ENCODE measurements at regions not wholly inside any gene's neighbourhood (a gene's known extent, or its start where the extent isn't known, plus 50 kb on each side); places are given as distances from the start of the nearest gene placed in this dataset.

- Histone ChIP-seq H3K9me3 (replicated peaks; ENCODE audit: control insufficient read depth, insufficient read depth, low read length) (no peaks in the 10 kb centered on the region), H3K4me2 (ENCODE audit: insufficient read depth, low read length) (no peak overlapping the region), H2AFZ (ENCODE audit: low read depth, low read length) (no peak overlapping the region), H3K79me2 (ENCODE audit: control insufficient read depth, insufficient read depth, low read length) (no peaks in the 10 kb centered on the region), H3K27me3 (ENCODE audit: control insufficient read depth in 2 of 2, insufficient read depth in 2 of 2, low read length in 2 of 2) (peaks cover 0 to 1% of the 10 kb centered on the region in 2 experiments), H3K36me3 (ENCODE audit: control insufficient read depth in 2 of 2, extremely low read depth in 1 of 2, insufficient read depth in 2 of 2, low read length in 2 of 2) (no peaks in the 10 kb centered on the region), H3K9me1 (replicated peaks; ENCODE audit: control insufficient read depth, extremely low read depth, insufficient read depth, low read length) (no peaks in the 10 kb centered on the region), H3K4me1 (ENCODE audit: control insufficient read depth, extremely low read depth, insufficient read depth, low read length) (no peaks in the 10 kb centered on the region), H4K20me1 (replicated peaks; ENCODE audit: control insufficient read depth, extremely low read depth, insufficient read depth, low read length) (no peaks in the 10 kb centered on the region), H3K4me3 (replicated peaks in 1 of 3; ENCODE audit: insufficient read depth in 1 of 3, low read depth in 1 of 3, low read length in 3 of 3) (no peak overlapping the region), H3K27ac (ENCODE audit: insufficient read depth, low read depth, low read length) (no peak overlapping the region), H3K9ac (replicated peaks; ENCODE audit: extremely low read depth, insufficient read depth, low read length) (no peak overlapping the region)
- dilution Hi-C loops (cut with MboI; ENCODE audit: extremely low pct_ligation_motif_present, low sequenced_read_pairs) (no loop called here), intact Hi-C loops (cut with micrococcal nuclease) (no loop called here)
- DNase-seq (ENCODE audit: low read depth, low spot score) (no peak), FAIRE-seq (no peak)
- ChIA-PET POLR2A (no interaction called here), CTCF (interaction anchor here (1.0 kb wide), 1 partner anchor 10 kb away, joined by 3 read pairs; no protein-coding TSS in a partner anchor)
- TF ChIP-seq FOS (IDR thresholded peaks at IDR 0.05; ENCODE audit: borderline replicate concordance, insufficient read depth, low read length) (no peak), POLR2AphosphoS5 (IDR thresholded peaks at IDR 0.05; ENCODE audit: insufficient read depth, low read depth, low read length) (no peak), CTCF (IDR thresholded peaks at IDR 0.05; ENCODE audit: extremely low read depth in 1 of 2, insufficient read depth in 1 of 2, low read depth in 1 of 2, low read length in 2 of 2) (no peak), JUN (IDR thresholded peaks at IDR 0.05; ENCODE audit: borderline replicate concordance, insufficient read depth, insufficient read length, low read depth) (no peak), POLR2A (IDR thresholded peaks at IDR 0.05; ENCODE audit: low read depth, low read length) (no peak), EZH2 (IDR thresholded peaks at IDR 0.05; ENCODE audit: borderline replicate concordance, low read depth, low read length, severe bottlenecking) (no peak), GATA2 (IDR thresholded peaks at IDR 0.05; ENCODE audit: insufficient read depth, insufficient read length, low read depth, low read length) (no peak), MYC (IDR thresholded peaks at IDR 0.05; ENCODE audit: low read depth, low read length) (no peak), MAX (IDR thresholded peaks at IDR 0.05; ENCODE audit: insufficient read depth, insufficient read length) (no peak)
- no TSS peak for BruUV-seq (replicated peaks)
These were observed 131.4 kb upstream of the MAN2A1 start for GRCh38 chr5:109558364-109558763.
